Spleen (tissue), 7 donors: ENCODE measurements at regions not wholly inside any gene's neighbourhood (a gene's known extent, or its start where the extent isn't known, plus 50 kb on each side); places are given as distances from the start of the nearest gene placed in this dataset.

Experiments
- POLR2A ChIP-seq, 3 donors: fragments of 450-650 bp; IDR thresholded peaks; one replicate each; pipeline ENCODE4 v1.5.1; 2017; ENCODE audit warnings: antibody characterized with exemption in 3 of 3, mild to moderate bottlenecking in 1 of 3
- POLR2AphosphoS5 ChIP-seq, 3 donors: sonication (generic); formaldehyde crosslinking; IDR thresholded peaks; one replicate each; pipeline ENCODE4 v1.5.1; 2017; ENCODE audit warnings: antibody characterized with exemption in 3 of 3
- TF ChIP-seq, protein P1 (sequence below), 11 experiments: fragments of 200-600 bp in 7 of 11; fragments of 450-650 bp in 4 of 11; sonication (generic) in 4 of 11; IDR thresholded peaks in 8 of 11; conservative IDR thresholded peaks in 3 of 11; 1 replicate in 7 of 11; 2 replicates in 4 of 11; pipeline versions ENCODE4 v1.4.0 to v1.8.0; 2016 to 2021; ENCODE audit warnings: antibody characterized with exemption in 11 of 11, inconsistent platforms in 4 of 11, mild to moderate bottlenecking in 1 of 11
- donor health status: DM: no; HTN: no; CAD: no; lungs with moderate emphysema.
- donor health status: DM: no; HTN: no; CAD: no.
- donor health status: DM: no; HTN: no; CAD: no.

DNA sequence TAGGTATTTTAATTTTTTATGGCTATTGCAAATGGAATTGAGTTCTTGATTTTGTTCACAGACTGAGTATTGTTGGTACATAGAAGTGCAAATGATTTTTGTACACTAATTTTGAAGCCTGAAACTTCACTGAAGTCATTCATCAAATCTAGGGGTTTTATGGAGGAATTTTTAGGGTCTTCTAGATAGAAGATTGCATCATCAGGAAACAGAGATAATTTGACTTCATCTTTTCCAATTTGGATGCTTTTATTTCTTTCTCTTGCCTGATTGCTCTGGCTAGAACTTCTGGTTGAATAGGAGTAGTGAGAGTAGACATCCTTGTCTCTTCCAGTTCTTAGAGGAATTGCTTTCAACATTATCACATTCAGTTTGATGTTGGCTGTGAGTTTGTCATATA, 58.2 kb upstream of the SNCAIP start:
- TF ChIP-seq POLR2AphosphoS5 (IDR thresholded peaks at IDR 0.05) (no peak), POLR2A (IDR thresholded peaks at IDR 0.05) (no peak)
- TF ChIP-seq, protein P1, sequence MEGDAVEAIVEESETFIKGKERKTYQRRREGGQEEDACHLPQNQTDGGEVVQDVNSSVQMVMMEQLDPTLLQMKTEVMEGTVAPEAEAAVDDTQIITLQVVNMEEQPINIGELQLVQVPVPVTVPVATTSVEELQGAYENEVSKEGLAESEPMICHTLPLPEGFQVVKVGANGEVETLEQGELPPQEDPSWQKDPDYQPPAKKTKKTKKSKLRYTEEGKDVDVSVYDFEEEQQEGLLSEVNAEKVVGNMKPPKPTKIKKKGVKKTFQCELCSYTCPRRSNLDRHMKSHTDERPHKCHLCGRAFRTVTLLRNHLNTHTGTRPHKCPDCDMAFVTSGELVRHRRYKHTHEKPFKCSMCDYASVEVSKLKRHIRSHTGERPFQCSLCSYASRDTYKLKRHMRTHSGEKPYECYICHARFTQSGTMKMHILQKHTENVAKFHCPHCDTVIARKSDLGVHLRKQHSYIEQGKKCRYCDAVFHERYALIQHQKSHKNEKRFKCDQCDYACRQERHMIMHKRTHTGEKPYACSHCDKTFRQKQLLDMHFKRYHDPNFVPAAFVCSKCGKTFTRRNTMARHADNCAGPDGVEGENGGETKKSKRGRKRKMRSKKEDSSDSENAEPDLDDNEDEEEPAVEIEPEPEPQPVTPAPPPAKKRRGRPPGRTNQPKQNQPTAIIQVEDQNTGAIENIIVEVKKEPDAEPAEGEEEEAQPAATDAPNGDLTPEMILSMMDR (IDR thresholded peaks at IDR 0.05 in 8 of 11, conservative IDR thresholded peaks at IDR 0.05 in 3 of 11) = no peak
